ENCODE measurements at regions not wholly inside any gene's neighbourhood (a gene's known extent, or its start where the extent isn't known, plus 50 kb on each side); places are given as distances from the start of the nearest gene placed in this dataset.

DNA sequence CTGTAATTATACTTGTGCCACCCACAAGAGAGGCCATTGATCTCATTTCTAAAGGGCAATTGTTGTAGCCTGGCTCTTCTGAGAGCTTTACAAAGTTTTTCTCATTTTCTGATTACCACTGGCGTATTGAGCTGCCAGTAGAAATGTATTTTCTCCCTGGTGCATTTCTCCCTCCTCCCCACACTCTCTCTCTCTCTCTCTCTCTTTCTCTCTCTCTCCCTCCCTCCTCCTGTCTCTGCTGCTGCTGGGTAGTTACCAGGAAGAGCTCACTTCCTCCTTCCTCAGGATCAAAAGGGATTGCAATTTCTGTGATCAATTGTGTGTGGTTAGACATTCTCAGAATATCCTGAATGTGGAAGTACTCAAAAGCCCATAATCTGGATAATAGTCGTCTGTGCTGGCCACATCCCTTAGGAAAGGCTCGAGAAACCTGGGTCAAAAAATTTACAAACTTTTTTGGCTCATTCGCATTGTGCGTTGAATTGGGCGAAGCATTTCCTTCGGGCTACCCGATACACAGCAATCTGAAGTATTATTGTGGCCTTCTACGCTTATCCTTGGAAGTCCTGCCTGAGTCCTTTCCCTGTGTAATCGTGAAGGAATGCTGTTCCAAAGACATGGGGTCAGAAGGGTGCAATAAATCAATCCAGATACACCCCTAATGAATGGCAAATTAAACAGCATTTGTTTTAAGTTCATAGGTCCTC lies 254.8 kb downstream of the MSRB3 start:
- Histone ChIP-seq H3K4me1 (ENCODE audit: insufficient read depth, low read length, poor library complexity, severe bottlenecking) (peaks cover 6% of the 10 kb centered on the region), H3K27me3 (replicated peaks; ENCODE audit: insufficient read depth, low read depth, low read length, poor library complexity) (no peaks in the 10 kb centered on the region), H3K4me3 (ENCODE audit: low read depth, low read length, poor library complexity, severe bottlenecking) (no peak overlapping the region), H3K9me3 (ENCODE audit: low read depth, low read length, poor library complexity, severe bottlenecking) (no peaks in the 10 kb centered on the region), H3K36me3 (ENCODE audit: insufficient read depth, low read length, poor library complexity, severe bottlenecking) (no peaks in the 10 kb centered on the region), H3K27ac (ENCODE audit: low read depth, low read length, poor library complexity, severe bottlenecking) (no peak overlapping the region)
- CTCF ChIA-PET: no interaction called here
- no peak for TF ChIP-seq EZH2 (IDR thresholded peaks at IDR 0.05; ENCODE audit: borderline replicate concordance, low read depth, low read length, poor library complexity, severe bottlenecking)
- TF ChIP-seq, protein P1, sequence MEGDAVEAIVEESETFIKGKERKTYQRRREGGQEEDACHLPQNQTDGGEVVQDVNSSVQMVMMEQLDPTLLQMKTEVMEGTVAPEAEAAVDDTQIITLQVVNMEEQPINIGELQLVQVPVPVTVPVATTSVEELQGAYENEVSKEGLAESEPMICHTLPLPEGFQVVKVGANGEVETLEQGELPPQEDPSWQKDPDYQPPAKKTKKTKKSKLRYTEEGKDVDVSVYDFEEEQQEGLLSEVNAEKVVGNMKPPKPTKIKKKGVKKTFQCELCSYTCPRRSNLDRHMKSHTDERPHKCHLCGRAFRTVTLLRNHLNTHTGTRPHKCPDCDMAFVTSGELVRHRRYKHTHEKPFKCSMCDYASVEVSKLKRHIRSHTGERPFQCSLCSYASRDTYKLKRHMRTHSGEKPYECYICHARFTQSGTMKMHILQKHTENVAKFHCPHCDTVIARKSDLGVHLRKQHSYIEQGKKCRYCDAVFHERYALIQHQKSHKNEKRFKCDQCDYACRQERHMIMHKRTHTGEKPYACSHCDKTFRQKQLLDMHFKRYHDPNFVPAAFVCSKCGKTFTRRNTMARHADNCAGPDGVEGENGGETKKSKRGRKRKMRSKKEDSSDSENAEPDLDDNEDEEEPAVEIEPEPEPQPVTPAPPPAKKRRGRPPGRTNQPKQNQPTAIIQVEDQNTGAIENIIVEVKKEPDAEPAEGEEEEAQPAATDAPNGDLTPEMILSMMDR (conservative IDR thresholded peaks at IDR 0.05; ENCODE audit: low read depth, low read length): no peak
- intact Hi-C loops (cut with micrococcal nuclease; ENCODE audit: unreplicated experiment): no loop called here
- DNase-seq (ENCODE audit: low spot score): no peak
- POLR2A ChIA-PET (ENCODE audit: low non-redundant PET): no interaction called here
- BruUV-seq (replicated peaks): no TSS peak

GRCh38 chr12:65534238-65534841 lies 255.9 kb downstream of the MSRB3 start:
- no peak for TF ChIP-seq EZH2 (IDR thresholded peaks at IDR 0.05; ENCODE audit: borderline replicate concordance, low read depth, low read length, poor library complexity, severe bottlenecking)
- TF ChIP-seq, protein P1 (conservative IDR thresholded peaks at IDR 0.05; ENCODE audit: low read depth, low read length): no peak
- H3K27ac ChIP-seq (ENCODE audit: low read depth, low read length, poor library complexity, severe bottlenecking): no peak overlapping the region
- intact Hi-C loops (cut with micrococcal nuclease; ENCODE audit: unreplicated experiment): no loop called here
- CTCF ChIA-PET: no interaction called here
- POLR2A ChIA-PET (ENCODE audit: low non-redundant PET): interaction anchor here (0.6 kb wide), 1 partner anchor 24 kb away, joined by 3 read pairs; no protein-coding TSS in a partner anchor
- H3K4me1 ChIP-seq (ENCODE audit: insufficient read depth, low read length, poor library complexity, severe bottlenecking): peaks cover 6% of the 10 kb centered on the region
- DNase-seq (ENCODE audit: low spot score): no peak
- H3K9me3 ChIP-seq (ENCODE audit: low read depth, low read length, poor library complexity, severe bottlenecking): peaks cover under 1% of the 10 kb centered on the region
- no TSS peak for BruUV-seq (replicated peaks)
- no peak overlapping the region for H3K4me3 ChIP-seq (ENCODE audit: low read depth, low read length, poor library complexity, severe bottlenecking)
- H3K27me3 ChIP-seq (replicated peaks; ENCODE audit: insufficient read depth, low read depth, low read length, poor library complexity): no peaks in the 10 kb centered on the region
- H3K36me3 ChIP-seq (ENCODE audit: insufficient read depth, low read length, poor library complexity, severe bottlenecking): no peaks in the 10 kb centered on the region

- H3K4me3 ChIP-seq (ENCODE audit: low read depth, low read length, poor library complexity, severe bottlenecking): no peak overlapping the region
- POLR2A ChIA-PET (ENCODE audit: low non-redundant PET): no interaction called here
- no peaks in the 10 kb centered on the region for H3K27me3 ChIP-seq (replicated peaks; ENCODE audit: insufficient read depth, low read depth, low read length, poor library complexity)
- peaks cover 17% of the 10 kb centered on the region for H3K9me3 ChIP-seq (ENCODE audit: low read depth, low read length, poor library complexity, severe bottlenecking)
- DNase-seq (ENCODE audit: low spot score): no peak
- H3K36me3 ChIP-seq (ENCODE audit: insufficient read depth, low read length, poor library complexity, severe bottlenecking): no peaks in the 10 kb centered on the region
- no peak overlapping the region for H3K27ac ChIP-seq (ENCODE audit: low read depth, low read length, poor library complexity, severe bottlenecking)
- CTCF ChIA-PET: interaction anchor here (0.6 kb wide), 1 partner anchor 25 kb away, joined by 3 read pairs; no protein-coding TSS in a partner anchor
- intact Hi-C loops (cut with micrococcal nuclease; ENCODE audit: unreplicated experiment): no loop called here
- TF ChIP-seq EZH2 (IDR thresholded peaks at IDR 0.05; ENCODE audit: borderline replicate concordance, low read depth, low read length, poor library complexity, severe bottlenecking): no peak
- TF ChIP-seq, protein P1 (conservative IDR thresholded peaks at IDR 0.05; ENCODE audit: low read depth, low read length): no peak
- no TSS peak for BruUV-seq (replicated peaks)
- peaks cover 6% of the 10 kb centered on the region for H3K4me1 ChIP-seq (ENCODE audit: insufficient read depth, low read length, poor library complexity, severe bottlenecking)
Measured at GRCh38 chr12:65535946-65536345, 257.5 kb downstream of the MSRB3 start.
